ENCODE measurements at regions not wholly inside any gene's neighbourhood (a gene's known extent, or its start where the extent isn't known, plus 50 kb on each side); places are given as distances from the start of the nearest gene placed in this dataset.

- TF ChIP-seq CTCF (IDR thresholded peaks at IDR 0.05) (no peak), POLR2A (IDR thresholded peaks at IDR 0.05) (no peak), EP300 (IDR thresholded peaks at IDR 0.05) (no peak)
These were observed 271.3 kb downstream of the PCDH20 start for GRCh38 chr13:61144301-61144700.

All from tibial nerve (tissue), 4 donors.